HG02759 (cell line): ENCODE measurements at regions not wholly inside any gene's neighbourhood (a gene's known extent, or its start where the extent isn't known, plus 50 kb on each side); places are given as distances from the start of the nearest gene placed in this dataset.
A peak's percentile ranks its signal among the peaks of the same experiment; 100 is the strongest.
"Not testable (repeated sequence)": the region's sequence is repeated elsewhere in the genome, so short reads cannot be mapped to it uniquely, and the experiment has no call there.

Experiments
- ATAC-seq: cut with Tn5 transposase; IDR thresholded peaks from one replicate; pipeline ENCODE4 v1.9.1; 2021; ENCODE audit warnings: mild to moderate bottlenecking, moderate library complexity; ENCODE audit not compliant: unreplicated experiment

- no peak for ATAC-seq
Observed at GRCh38 chrX:21207080-21207479, 167.1 kb upstream of the CNKSR2 start.

GRCh38 chrX:21219208-21219607 is 155.0 kb upstream of the CNKSR2 start:
- not testable (repeated sequence) for ATAC-seq

GRCh38 chrX:21225643-21226042 is 148.6 kb upstream of the CNKSR2 start:
- ATAC-seq, result no peak

- ATAC-seq, result not testable (repeated sequence)
Observed at GRCh38 chrX:21228974-21229373, 145.2 kb upstream of the CNKSR2 start.

GRCh38 chrX:21255032-21255618 is 119.1 kb upstream of the CNKSR2 start:
- peak; percentile 92 for ATAC-seq

- ATAC-seq, result no peak
Observed at GRCh38 chrX:21266949-21267348, 107.3 kb upstream of the CNKSR2 start.

- ATAC-seq, result no peak
Observed at GRCh38 chrX:21276736-21277433, 97.3 kb upstream of the CNKSR2 start.

GRCh38 chrX:21289232-21289631 is 85.0 kb upstream of the CNKSR2 start:
- ATAC-seq, result no peak

GRCh38 chrX:21295246-21295820 is 78.9 kb upstream of the CNKSR2 start:
- no peak for ATAC-seq

GRCh38 chrX:21305799-21306336 is 68.3 kb upstream of the CNKSR2 start:
- no peak for ATAC-seq

- ATAC-seq, result no peak
Observed at GRCh38 chrX:21319323-21319722, 54.9 kb upstream of the CNKSR2 start.
